NCI-H345 (cell line): ENCODE measurements at regions not wholly inside any gene's neighbourhood (a gene's known extent, or its start where the extent isn't known, plus 50 kb on each side); places are given as distances from the start of the nearest gene placed in this dataset.
"Not testable (repeated sequence)": the region's sequence is repeated elsewhere in the genome, so short reads cannot be mapped to it uniquely, and the experiment has no call there.

Source experiments
- DNase-seq: peaks from one replicate; lab custom pipeline; 2025; lab: John Stamatoyannopoulos, UW

DNA sequence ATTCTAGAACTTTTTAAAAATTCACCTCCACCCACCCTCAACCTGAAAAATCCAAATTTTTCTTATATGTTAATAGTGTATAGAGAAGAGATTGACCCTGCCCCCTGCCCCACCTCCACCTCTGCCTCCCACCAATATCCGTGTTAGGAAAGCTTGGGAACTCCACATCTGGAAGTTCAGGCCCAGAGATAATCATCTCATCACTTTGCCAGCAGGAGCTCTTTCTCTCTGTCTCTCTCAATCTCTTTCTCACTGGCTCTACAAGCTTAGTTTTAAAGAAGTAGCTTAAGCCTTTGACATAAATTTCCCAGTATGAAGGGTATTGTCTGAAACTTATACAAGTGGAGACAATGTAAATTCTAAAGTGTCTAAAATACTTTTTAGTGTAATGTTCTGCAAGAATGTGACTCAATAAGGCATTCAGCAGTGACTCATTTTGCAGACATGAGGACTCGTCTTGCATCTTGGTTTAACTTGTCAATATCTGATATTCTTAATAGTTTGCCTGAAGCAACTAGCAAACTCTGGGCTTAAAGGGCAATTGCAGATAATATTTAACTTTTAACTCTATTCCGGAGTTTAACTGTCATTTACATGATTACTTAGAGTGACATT lies 299.8 kb upstream of the EPHA3 start:
- no peak for DNase-seq

- DNase-seq = no peak
These were observed 297.4 kb upstream of the EPHA3 start for GRCh38 chr3:88809993-88810392.

GRCh38 chr3:88810455-88810854 lies 297.0 kb upstream of the EPHA3 start:
- DNase-seq = no peak

DNA sequence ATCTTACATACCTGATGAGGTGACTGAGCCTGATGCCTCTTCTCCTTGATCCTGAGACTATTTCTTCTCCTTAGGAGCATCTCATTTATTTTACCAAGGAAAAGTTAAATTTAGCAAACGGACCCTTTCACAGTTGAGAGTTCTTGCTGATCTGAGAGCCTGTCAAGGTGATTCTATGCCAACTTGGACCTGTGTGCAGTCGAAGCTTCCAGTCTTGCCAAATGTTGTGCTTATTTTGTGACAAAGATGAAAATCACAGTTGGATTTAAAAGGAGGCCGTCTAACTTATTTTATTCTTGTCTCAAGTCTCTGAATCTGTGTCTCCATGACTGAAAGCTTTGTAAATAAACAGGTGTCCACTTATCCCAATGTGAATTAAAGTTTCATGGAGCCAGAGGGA lies 296.3 kb upstream of the EPHA3 start:
- DNase-seq = no peak

DNA sequence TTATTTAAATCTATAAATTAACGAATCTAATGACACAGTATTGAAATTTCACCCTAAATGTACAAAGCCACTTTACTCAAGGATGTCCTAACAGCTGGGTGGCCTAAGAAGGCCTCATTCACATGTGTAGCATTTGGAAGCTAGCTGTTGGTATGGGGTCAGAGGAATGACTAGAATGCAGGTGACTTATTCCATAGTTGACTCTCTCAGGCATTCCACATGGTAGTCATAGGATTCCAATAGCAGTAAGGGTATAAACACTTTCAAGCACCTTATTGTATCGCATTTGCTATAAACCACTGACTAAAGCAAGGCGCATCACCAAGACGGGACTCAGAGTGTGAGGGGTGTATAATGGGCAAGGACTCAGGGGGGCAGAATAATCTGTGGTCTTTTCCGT lies 294.8 kb upstream of the EPHA3 start:
- no peak for DNase-seq

- DNase-seq = no peak
These were observed 291.0 kb upstream of the EPHA3 start for GRCh38 chr3:88816445-88816844.

- no peak for DNase-seq
These were observed 282.5 kb upstream of the EPHA3 start for GRCh38 chr3:88824666-88825564.

- DNase-seq = no peak
These were observed 279.0 kb upstream of the EPHA3 start for GRCh38 chr3:88828466-88828865.

DNA sequence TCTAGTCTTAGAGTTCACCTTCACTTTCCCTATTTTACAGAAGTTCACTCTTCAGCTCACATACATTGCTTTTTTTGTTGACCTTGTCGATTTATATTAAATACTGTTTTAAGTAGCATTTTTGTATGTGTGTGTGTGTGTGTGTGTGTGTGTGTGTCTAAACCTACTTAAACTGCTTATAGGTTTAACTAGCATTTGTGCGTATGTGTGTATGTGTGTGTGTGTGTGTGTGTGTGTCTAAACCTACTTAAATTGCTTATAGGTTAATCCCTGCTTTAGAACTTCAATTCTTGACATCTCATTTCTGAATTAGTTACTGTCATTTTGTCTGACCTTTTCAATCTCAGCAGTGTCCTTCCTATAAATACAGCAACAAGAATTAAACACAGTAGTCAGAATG lies 254.8 kb upstream of the EPHA3 start:
- DNase-seq = no peak

GRCh38 chr3:88863196-88863595 lies 244.2 kb upstream of the EPHA3 start:
- no peak for DNase-seq

- DNase-seq = no peak
These were observed 230.7 kb upstream of the EPHA3 start for GRCh38 chr3:88876724-88877123.

- no peak for DNase-seq
These were observed 227.5 kb upstream of the EPHA3 start for GRCh38 chr3:88879905-88880304.

GRCh38 chr3:88882121-88882520 lies 225.3 kb upstream of the EPHA3 start:
- DNase-seq = no peak

- not testable (repeated sequence) for DNase-seq
These were observed 220.8 kb upstream of the EPHA3 start for GRCh38 chr3:88886624-88887023.

GRCh38 chr3:88896026-88896425 lies 211.4 kb upstream of the EPHA3 start:
- no peak for DNase-seq

DNA sequence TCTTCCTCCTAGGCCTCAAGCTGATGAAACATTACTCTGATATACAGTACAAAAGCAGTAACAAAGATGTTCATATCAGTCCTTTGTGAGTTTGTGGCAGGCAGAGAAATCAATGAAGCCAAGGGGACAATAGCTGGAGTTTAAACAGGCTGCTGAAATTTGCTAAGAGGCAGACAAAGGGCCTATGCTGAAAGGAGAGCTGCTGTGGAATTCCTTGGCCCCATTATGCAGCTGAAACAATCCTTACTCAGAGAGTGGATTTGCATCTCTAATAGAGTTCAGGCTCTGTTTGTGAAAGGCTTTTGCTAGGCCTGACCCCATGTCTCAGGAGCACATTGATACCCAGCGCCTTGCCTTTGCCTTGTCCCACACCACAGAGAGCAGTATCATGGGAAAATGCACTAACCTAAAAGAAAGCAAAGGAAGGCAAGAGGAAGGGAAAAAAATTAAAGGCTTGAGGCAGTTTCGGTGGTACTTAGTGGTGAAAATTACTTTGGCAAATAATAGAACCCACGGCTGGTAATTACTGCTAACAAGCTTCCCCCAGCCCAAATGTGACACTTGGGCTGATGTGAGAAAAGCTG lies 195.0 kb upstream of the EPHA3 start:
- DNase-seq = no peak

- no peak for DNase-seq
These were observed 188.6 kb upstream of the EPHA3 start for GRCh38 chr3:88918841-88919240.

DNA sequence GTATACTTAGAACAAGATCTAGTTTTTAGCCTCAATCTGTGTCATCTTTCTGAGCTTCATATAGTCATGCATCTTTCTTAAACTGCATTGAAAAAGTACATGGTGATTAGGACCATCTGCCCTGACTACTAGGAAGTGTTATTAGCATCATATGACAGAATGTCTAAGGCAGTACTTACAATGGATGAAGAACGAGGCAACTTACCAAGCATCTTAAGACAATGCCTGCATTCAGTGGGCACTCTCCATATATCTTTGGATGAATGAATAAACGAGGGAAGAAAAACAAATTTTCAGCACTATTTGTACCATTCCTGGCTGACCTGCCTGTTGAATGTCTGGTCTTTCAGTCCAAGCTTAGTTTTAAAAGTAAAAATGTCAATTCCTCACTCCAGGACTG lies 185.4 kb upstream of the EPHA3 start:
- DNase-seq = no peak

DNA sequence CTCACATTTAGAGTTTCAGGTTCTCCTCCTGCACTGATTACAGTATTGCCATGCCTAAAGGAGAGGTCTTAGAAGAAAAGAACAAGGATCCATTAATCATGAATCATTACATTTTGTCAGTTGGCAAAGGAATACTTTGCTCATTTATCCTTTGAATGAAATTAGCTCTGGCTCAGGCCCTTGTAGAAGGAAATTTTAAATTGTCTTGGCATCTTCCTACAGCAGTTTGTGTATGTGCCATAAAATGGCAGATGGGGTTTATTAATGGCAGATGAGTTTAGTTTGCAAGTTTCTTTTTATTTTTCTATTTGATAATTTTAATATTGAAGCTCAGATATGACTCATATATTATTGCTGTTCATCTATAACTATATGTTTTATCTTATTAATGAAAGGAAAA lies 181.2 kb upstream of the EPHA3 start:
- no peak for DNase-seq

DNA sequence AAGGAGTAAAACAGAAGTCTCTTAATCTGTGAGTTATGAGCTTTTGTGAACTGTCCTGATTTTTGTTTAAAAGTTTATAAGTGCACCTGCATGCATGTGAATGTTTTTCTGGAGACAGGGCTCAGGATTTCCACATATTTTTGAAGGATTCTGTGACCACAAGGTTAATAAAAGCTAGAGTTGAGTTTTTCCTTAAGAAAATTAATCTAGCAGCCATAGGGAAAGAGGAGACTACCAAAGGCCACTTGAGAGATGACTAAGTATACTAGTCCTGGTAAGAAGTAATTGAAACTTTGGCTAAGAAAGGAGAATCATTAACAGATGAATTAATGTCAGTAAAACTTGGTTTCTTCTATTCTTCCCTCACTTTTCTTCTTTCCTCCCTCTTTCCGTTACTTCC lies 176.8 kb upstream of the EPHA3 start:
- no peak for DNase-seq

- DNase-seq = no peak
These were observed 170.6 kb upstream of the EPHA3 start for GRCh38 chr3:88936831-88937230.

DNA sequence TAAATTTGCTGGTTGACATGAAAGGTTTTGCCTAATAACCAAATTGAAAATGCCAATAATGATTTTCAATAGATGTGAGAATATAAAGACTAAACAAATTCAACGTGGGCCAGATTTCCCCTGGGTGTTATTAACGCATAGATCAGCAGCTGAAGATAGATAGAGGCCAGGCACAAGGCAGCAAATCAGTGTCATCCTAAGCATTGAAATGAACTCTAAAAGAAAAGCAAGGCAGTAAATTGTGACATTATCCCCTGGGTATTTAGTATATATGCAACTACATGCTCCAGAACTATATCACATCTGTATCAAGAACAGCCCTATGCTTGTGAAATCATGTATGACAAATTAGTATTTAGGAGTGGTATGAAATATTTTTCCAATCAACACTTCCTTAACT lies 167.1 kb upstream of the EPHA3 start:
- DNase-seq = no peak

DNA sequence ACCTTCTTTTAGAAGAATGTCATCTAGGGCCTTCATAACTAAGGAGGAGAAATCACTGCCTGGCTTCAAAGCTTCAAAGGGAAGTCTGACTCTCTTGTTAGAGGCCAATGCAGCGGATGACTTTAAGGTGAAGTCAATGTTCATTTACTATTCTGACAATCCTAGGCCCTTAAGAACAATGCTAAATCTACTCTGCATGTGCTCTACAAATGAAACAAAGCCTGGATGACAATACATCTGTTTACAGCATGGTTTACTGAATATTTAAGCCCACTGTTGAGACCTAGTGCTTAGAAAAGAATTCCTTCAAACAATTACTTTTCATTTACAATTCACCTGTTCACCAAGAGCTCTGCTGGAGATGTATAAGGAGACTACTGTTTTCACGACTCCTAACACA lies 160.4 kb upstream of the EPHA3 start:
- DNase-seq = no peak
